ENCODE measurements at regions not wholly inside any gene's neighbourhood (a gene's known extent, or its start where the extent isn't known, plus 50 kb on each side); places are given as distances from the start of the nearest gene placed in this dataset.
"Not testable (repeated sequence)": the region's sequence is repeated elsewhere in the genome, so short reads cannot be mapped to it uniquely, and the experiment has no call there.

DNA sequence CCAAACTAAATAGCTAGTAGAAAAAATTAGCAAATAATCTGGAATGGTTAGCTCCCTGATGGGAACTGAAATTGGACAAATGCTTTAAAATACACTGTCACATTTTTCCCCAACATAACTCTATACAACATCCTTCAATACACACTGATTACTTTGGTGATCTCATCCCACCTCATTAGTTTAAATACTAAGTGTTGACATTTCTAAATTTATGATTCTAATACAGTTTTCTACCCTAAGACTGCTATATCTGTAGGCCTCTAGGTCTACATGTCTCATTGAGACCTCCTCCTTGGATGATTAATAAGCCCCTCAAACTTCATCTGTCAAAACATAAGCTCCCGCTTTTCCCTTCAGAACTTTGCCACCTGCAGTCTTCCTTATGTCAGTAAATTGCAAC lies 80.7 kb upstream of the SLITRK5 start:
- intact Hi-C loops (cut with DNase I): no loop called here
- Histone ChIP-seq H3K4me1 (no peaks in the 10 kb centered on the region), H3K27ac (no peak overlapping the region), H3K9me3 (peaks cover 0 to 11% (median 0%) of the 10 kb centered on the region in 11 donors), H3K4me3 (no peak overlapping the region), H3K36me3 (no peaks in the 10 kb centered on the region), H3K27me3 (no peaks in the 10 kb centered on the region)
- DNase-seq: no peak
- ATAC-seq: no peak
- WGBS, 2 donors: 86 to 91% methylated on average over 1 of the region's 1 CpG
- TF ChIP-seq, protein P1, sequence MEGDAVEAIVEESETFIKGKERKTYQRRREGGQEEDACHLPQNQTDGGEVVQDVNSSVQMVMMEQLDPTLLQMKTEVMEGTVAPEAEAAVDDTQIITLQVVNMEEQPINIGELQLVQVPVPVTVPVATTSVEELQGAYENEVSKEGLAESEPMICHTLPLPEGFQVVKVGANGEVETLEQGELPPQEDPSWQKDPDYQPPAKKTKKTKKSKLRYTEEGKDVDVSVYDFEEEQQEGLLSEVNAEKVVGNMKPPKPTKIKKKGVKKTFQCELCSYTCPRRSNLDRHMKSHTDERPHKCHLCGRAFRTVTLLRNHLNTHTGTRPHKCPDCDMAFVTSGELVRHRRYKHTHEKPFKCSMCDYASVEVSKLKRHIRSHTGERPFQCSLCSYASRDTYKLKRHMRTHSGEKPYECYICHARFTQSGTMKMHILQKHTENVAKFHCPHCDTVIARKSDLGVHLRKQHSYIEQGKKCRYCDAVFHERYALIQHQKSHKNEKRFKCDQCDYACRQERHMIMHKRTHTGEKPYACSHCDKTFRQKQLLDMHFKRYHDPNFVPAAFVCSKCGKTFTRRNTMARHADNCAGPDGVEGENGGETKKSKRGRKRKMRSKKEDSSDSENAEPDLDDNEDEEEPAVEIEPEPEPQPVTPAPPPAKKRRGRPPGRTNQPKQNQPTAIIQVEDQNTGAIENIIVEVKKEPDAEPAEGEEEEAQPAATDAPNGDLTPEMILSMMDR (IDR thresholded peaks at IDR 0.05): no peak

DNA sequence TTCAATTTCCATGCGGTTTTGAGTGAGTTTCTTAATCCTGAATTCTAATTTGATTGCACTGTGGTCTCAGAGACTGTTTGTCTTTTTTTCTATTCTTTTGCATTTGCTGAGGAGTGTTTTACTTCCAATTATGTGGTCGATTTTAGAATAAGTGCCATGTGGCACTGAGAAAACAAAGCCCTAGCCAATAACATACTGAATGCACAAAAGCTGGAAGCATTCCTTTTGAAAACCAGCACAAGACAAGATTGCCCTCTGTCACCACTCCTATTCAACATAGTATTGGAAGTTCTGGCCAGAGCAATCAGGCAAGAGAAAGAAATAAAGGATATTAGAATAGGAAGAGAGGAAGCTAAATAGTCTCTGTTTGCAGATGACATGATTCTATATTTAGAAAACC lies 66.7 kb upstream of the SLITRK5 start:
- H3K4me1 ChIP-seq; intact Hi-C loops (cut with DNase I); ATAC-seq; DNase-seq; H3K36me3 ChIP-seq; H3K4me3 ChIP-seq; H3K27me3 ChIP-seq; H3K27ac ChIP-seq: not testable (repeated sequence)
- 67 to 74% methylated on average over 2 of the region's 2 CpGs for WGBS, 2 donors
- H3K9me3 ChIP-seq: peaks cover 0 to 31% (median 0%) of the 10 kb centered on the region in 11 donors

DNA sequence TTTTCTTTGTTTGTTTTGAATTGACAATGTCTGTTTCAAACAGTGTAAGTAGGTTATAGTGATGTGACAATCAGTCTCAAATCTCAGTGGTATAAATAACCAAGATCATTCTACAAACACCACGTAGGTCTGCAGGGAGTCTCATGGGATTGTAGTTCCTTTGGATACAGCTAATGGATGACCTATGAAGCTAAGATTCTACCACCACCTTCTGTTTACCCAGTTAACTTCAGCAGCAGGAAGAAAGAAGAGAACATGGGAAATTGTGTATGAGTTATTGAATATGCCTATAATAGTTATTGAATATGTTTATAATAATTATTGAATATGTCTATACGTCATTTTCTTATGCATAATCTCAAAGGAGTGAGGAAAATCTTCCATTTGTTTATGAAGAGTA lies 63.9 kb upstream of the SLITRK5 start:
- Histone ChIP-seq H3K36me3 (no peaks in the 10 kb centered on the region), H3K9me3 (peaks cover 0 to 31% (median 0%) of the 10 kb centered on the region in 11 donors), H3K27me3 (no peaks in the 10 kb centered on the region), H3K4me3 (no peak overlapping the region), H3K4me1 (no peaks in the 10 kb centered on the region), H3K27ac (no peak overlapping the region)
- DNase-seq: no peak
- 45 to 63% methylated on average over 2 of the region's 2 CpGs for WGBS, 2 donors
- intact Hi-C loops (cut with DNase I): no loop called here
- TF ChIP-seq, protein P1 (IDR thresholded peaks at IDR 0.05): no peak
- ATAC-seq: no peak

DNA sequence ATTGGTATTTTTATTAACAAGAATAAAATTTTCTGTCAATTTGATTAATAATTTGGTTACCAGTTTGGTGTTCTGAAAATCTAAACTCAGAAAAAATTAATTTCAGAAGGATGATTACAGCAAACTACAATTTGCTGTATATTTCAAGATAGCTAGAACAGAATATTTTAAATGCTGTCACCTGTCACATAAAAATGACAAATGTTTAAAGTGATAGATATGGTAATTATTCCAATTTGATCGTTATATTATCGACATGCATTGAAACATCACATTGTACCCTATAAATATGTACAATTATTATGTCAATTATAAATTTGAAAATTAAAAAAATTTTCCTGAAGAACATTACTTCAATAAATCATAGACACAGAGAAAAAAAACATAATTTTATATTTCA lies 56.9 kb upstream of the SLITRK5 start:
- no peaks in the 10 kb centered on the region for H3K36me3 ChIP-seq
- WGBS, 2 donors: 82 to 88% methylated on average over 2 of the region's 2 CpGs
- TF ChIP-seq, protein P1 (IDR thresholded peaks at IDR 0.05): no peak
- no peaks in the 10 kb centered on the region for H3K27me3 ChIP-seq
- no peak for DNase-seq
- H3K27ac ChIP-seq: no peak overlapping the region
- intact Hi-C loops (cut with DNase I): no loop called here
- no peaks in the 10 kb centered on the region for H3K4me1 ChIP-seq
- ATAC-seq: no peak
- no peak overlapping the region for H3K4me3 ChIP-seq
- no peaks in the 10 kb centered on the region for H3K9me3 ChIP-seq
